ENCODE measurements at regions not wholly inside any gene's neighbourhood (a gene's known extent, or its start where the extent isn't known, plus 50 kb on each side); places are given as distances from the start of the nearest gene placed in this dataset.

GRCh38 chr5:92472981-92473566 is 1090.0 kb upstream of the ARRDC3 start:
- Histone ChIP-seq H3K27me3 (ENCODE audit: control insufficient read depth in 1 of 2, insufficient read depth in 1 of 2, low read length in 2 of 2) (no peaks in the 10 kb centered on the region), H4K8ac (ENCODE audit: low read length) (no peak overlapping the region), H3K9me3 (ENCODE audit: control insufficient read depth, low read length) (peaks cover 24% of the 10 kb centered on the region), H3K4me2 (ENCODE audit: low read length, poor library complexity, severe bottlenecking) (no peak overlapping the region), H3K4me1 (ENCODE audit: control insufficient read depth, insufficient read depth, low read depth, low read length) (no peaks in the 10 kb centered on the region), H3K9ac (ENCODE audit: low read length) (no peak overlapping the region), H3K4ac (ENCODE audit: low read depth in 1 of 2, low read length in 2 of 2) (no peak overlapping the region), H3K79me1 (replicated peaks; ENCODE audit: low read length, poor library complexity, severe bottlenecking) (no peaks in the 10 kb centered on the region), H2BK120ac (ENCODE audit: low read depth, low read length) (no peak overlapping the region), H3K18ac (ENCODE audit: low read depth in 1 of 2, low read length in 2 of 2) (no peak overlapping the region), H4K91ac (ENCODE audit: low read length) (no peak overlapping the region), H2BK15ac (ENCODE audit: low read depth, poor library complexity, severe bottlenecking) (no peak overlapping the region), H3K23ac (ENCODE audit: low read length in 2 of 2) (no peak overlapping the region), H2BK5ac (ENCODE audit: low read depth, low read length, poor library complexity, severe bottlenecking) (no peak overlapping the region), H3K36me3 (ENCODE audit: control insufficient read depth in 1 of 2, insufficient read depth in 2 of 2, low read depth in 1 of 2, low read length in 2 of 2) (no peaks in the 10 kb centered on the region), H3K27ac (ENCODE audit: low read length, poor library complexity, severe bottlenecking) (no peak overlapping the region), H2BK12ac (ENCODE audit: low read length in 2 of 2) (no peak overlapping the region), H2AK5ac (ENCODE audit: low read length, severe bottlenecking) (no peak overlapping the region), H2AFZ (ENCODE audit: low read depth, low read length) (no peak overlapping the region), H3K14ac (ENCODE audit: low read length in 2 of 2) (no peak overlapping the region), H3K4me3 (ENCODE audit: insufficient read depth in 1 of 2, low read depth in 1 of 2, low read length in 2 of 2) (peak overlapping the region in 1 of 2 experiments; percentile 24)
- WGBS, result 88% methylated on average over 1 of the region's 1 CpG
- no peak for DNase-seq

GRCh38 chr5:92471861-92472260 is 1088.7 kb upstream of the ARRDC3 start:
- Histone ChIP-seq H2AFZ (ENCODE audit: low read depth, low read length) (no peak overlapping the region), H2BK120ac (ENCODE audit: low read depth, low read length) (no peak overlapping the region), H3K23ac (ENCODE audit: low read length in 2 of 2) (no peak overlapping the region), H3K18ac (ENCODE audit: low read depth in 1 of 2, low read length in 2 of 2) (no peak overlapping the region), H4K91ac (ENCODE audit: low read length) (no peak overlapping the region), H3K4ac (ENCODE audit: low read depth in 1 of 2, low read length in 2 of 2) (no peak overlapping the region), H2BK5ac (ENCODE audit: low read depth, low read length, poor library complexity, severe bottlenecking) (no peak overlapping the region), H3K4me2 (ENCODE audit: low read length, poor library complexity, severe bottlenecking) (no peak overlapping the region), H3K9ac (ENCODE audit: low read length) (no peak overlapping the region), H2AK5ac (ENCODE audit: low read length, severe bottlenecking) (no peak overlapping the region), H3K9me3 (ENCODE audit: control insufficient read depth, low read length) (peaks cover 24% of the 10 kb centered on the region), H3K14ac (ENCODE audit: low read length in 2 of 2) (no peak overlapping the region), H3K27ac (ENCODE audit: low read length, poor library complexity, severe bottlenecking) (no peak overlapping the region), H2BK12ac (ENCODE audit: low read length in 2 of 2) (no peak overlapping the region), H2BK15ac (ENCODE audit: low read depth, poor library complexity, severe bottlenecking) (no peak overlapping the region), H3K36me3 (ENCODE audit: control insufficient read depth in 1 of 2, insufficient read depth in 2 of 2, low read depth in 1 of 2, low read length in 2 of 2) (no peaks in the 10 kb centered on the region), H4K8ac (ENCODE audit: low read length) (no peak overlapping the region), H3K79me1 (replicated peaks; ENCODE audit: low read length, poor library complexity, severe bottlenecking) (no peaks in the 10 kb centered on the region), H3K4me3 (ENCODE audit: insufficient read depth in 1 of 2, low read depth in 1 of 2, low read length in 2 of 2) (no peak overlapping the region), H3K27me3 (ENCODE audit: control insufficient read depth in 1 of 2, insufficient read depth in 1 of 2, low read length in 2 of 2) (no peaks in the 10 kb centered on the region), H3K4me1 (ENCODE audit: control insufficient read depth, insufficient read depth, low read depth, low read length) (no peaks in the 10 kb centered on the region)
- no CpG with 5 or more reads among the region's 2 CpGs for WGBS
- no peak for DNase-seq

GRCh38 chr5:92470770-92471169 is 1087.7 kb upstream of the ARRDC3 start:
- H3K4me2 ChIP-seq (ENCODE audit: low read length, poor library complexity, severe bottlenecking), result no peak overlapping the region
- no peak overlapping the region for H2AK5ac ChIP-seq (ENCODE audit: low read length, severe bottlenecking)
- H2BK5ac ChIP-seq (ENCODE audit: low read depth, low read length, poor library complexity, severe bottlenecking), result no peak overlapping the region
- H4K8ac ChIP-seq (ENCODE audit: low read length), result no peak overlapping the region
- no peaks in the 10 kb centered on the region for H3K79me1 ChIP-seq (replicated peaks; ENCODE audit: low read length, poor library complexity, severe bottlenecking)
- peaks cover 24% of the 10 kb centered on the region for H3K9me3 ChIP-seq (ENCODE audit: control insufficient read depth, low read length)
- H3K14ac ChIP-seq (ENCODE audit: low read length in 2 of 2), result no peak overlapping the region
- no peak overlapping the region for H2BK15ac ChIP-seq (ENCODE audit: low read depth, poor library complexity, severe bottlenecking)
- no peak overlapping the region for H2BK12ac ChIP-seq (ENCODE audit: low read length in 2 of 2)
- no peak overlapping the region for H3K4me3 ChIP-seq (ENCODE audit: insufficient read depth in 1 of 2, low read depth in 1 of 2, low read length in 2 of 2)
- H3K4me1 ChIP-seq (ENCODE audit: control insufficient read depth, insufficient read depth, low read depth, low read length), result no peaks in the 10 kb centered on the region
- H3K27me3 ChIP-seq (ENCODE audit: control insufficient read depth in 1 of 2, insufficient read depth in 1 of 2, low read length in 2 of 2), result no peaks in the 10 kb centered on the region
- H3K27ac ChIP-seq (ENCODE audit: low read length, poor library complexity, severe bottlenecking), result no peak overlapping the region
- H2AFZ ChIP-seq (ENCODE audit: low read depth, low read length), result no peak overlapping the region
- no peak overlapping the region for H2BK120ac ChIP-seq (ENCODE audit: low read depth, low read length)
- H4K91ac ChIP-seq (ENCODE audit: low read length), result no peak overlapping the region
- no peak overlapping the region for H3K18ac ChIP-seq (ENCODE audit: low read depth in 1 of 2, low read length in 2 of 2)
- DNase-seq, result no peak
- no peak overlapping the region for H3K23ac ChIP-seq (ENCODE audit: low read length in 2 of 2)
- H3K36me3 ChIP-seq (ENCODE audit: control insufficient read depth in 1 of 2, insufficient read depth in 2 of 2, low read depth in 1 of 2, low read length in 2 of 2), result no peaks in the 10 kb centered on the region
- no peak overlapping the region for H3K4ac ChIP-seq (ENCODE audit: low read depth in 1 of 2, low read length in 2 of 2)
- no peak overlapping the region for H3K9ac ChIP-seq (ENCODE audit: low read length)

GRCh38 chr5:92468295-92468694 is 1085.2 kb upstream of the ARRDC3 start:
- no peak for DNase-seq
- Histone ChIP-seq H2AFZ (ENCODE audit: low read depth, low read length) (no peak overlapping the region), H2BK15ac (ENCODE audit: low read depth, poor library complexity, severe bottlenecking) (no peak overlapping the region), H3K4ac (ENCODE audit: low read depth in 1 of 2, low read length in 2 of 2) (no peak overlapping the region), H2BK5ac (ENCODE audit: low read depth, low read length, poor library complexity, severe bottlenecking) (no peak overlapping the region), H3K14ac (ENCODE audit: low read length in 2 of 2) (no peak overlapping the region), H3K4me2 (ENCODE audit: low read length, poor library complexity, severe bottlenecking) (no peak overlapping the region), H3K36me3 (ENCODE audit: control insufficient read depth in 1 of 2, insufficient read depth in 2 of 2, low read depth in 1 of 2, low read length in 2 of 2) (no peaks in the 10 kb centered on the region), H3K9me3 (ENCODE audit: control insufficient read depth, low read length) (peaks cover 12% of the 10 kb centered on the region), H3K23ac (ENCODE audit: low read length in 2 of 2) (no peak overlapping the region), H4K8ac (ENCODE audit: low read length) (no peak overlapping the region), H3K27ac (ENCODE audit: low read length, poor library complexity, severe bottlenecking) (no peak overlapping the region), H2BK12ac (ENCODE audit: low read length in 2 of 2) (no peak overlapping the region), H3K9ac (ENCODE audit: low read length) (no peak overlapping the region), H2BK120ac (ENCODE audit: low read depth, low read length) (no peak overlapping the region), H3K4me3 (ENCODE audit: insufficient read depth in 1 of 2, low read depth in 1 of 2, low read length in 2 of 2) (no peak overlapping the region), H3K4me1 (ENCODE audit: control insufficient read depth, insufficient read depth, low read depth, low read length) (no peaks in the 10 kb centered on the region), H4K91ac (ENCODE audit: low read length) (no peak overlapping the region), H3K18ac (ENCODE audit: low read depth in 1 of 2, low read length in 2 of 2) (no peak overlapping the region), H3K79me1 (replicated peaks; ENCODE audit: low read length, poor library complexity, severe bottlenecking) (no peaks in the 10 kb centered on the region), H3K27me3 (ENCODE audit: control insufficient read depth in 1 of 2, insufficient read depth in 1 of 2, low read length in 2 of 2) (no peaks in the 10 kb centered on the region), H2AK5ac (ENCODE audit: low read length, severe bottlenecking) (no peak overlapping the region)
- 57% methylated on average over 4 of the region's 4 CpGs for WGBS
